Stimulated activated CD4-positive, alpha-beta T cell treated with anti-CD3 and anti-CD28 coated beads, Interleukin-4, amount 100 ng/mL, for 1 hour (primary cell): ENCODE measurements at regions not wholly inside any gene's neighbourhood (a gene's known extent, or its start where the extent isn't known, plus 50 kb on each side); places are given as distances from the start of the nearest gene placed in this dataset.

Source experiments
- DNase-seq: peaks from one replicate; pipeline ENCODE4 v3.0.0-alpha.2; 2020

GRCh38 chr3:95036526-95037021 is 973.7 kb downstream of the NSUN3 start:
- DNase-seq = no peak

GRCh38 chr3:95037097-95037496 is 974.2 kb downstream of the NSUN3 start:
- DNase-seq = no peak

- DNase-seq = no peak
These were observed 975.1 kb downstream of the NSUN3 start for GRCh38 chr3:95037927-95038326.

- no peak for DNase-seq
These were observed 981.2 kb downstream of the NSUN3 start for GRCh38 chr3:95044101-95044500.

GRCh38 chr3:95048564-95048963 is 985.7 kb downstream of the NSUN3 start:
- no peak for DNase-seq

- DNase-seq = no peak
These were observed 987.0 kb downstream of the NSUN3 start for GRCh38 chr3:95049841-95050240.

GRCh38 chr3:95055288-95055687 is 992.4 kb downstream of the NSUN3 start:
- DNase-seq = no peak

GRCh38 chr3:95082191-95082590 is 1019.3 kb downstream of the NSUN3 start:
- DNase-seq = no peak

GRCh38 chr3:95084738-95085137 is 1021.9 kb downstream of the NSUN3 start:
- DNase-seq = no peak

- DNase-seq = no peak
These were observed 1025.6 kb downstream of the NSUN3 start for GRCh38 chr3:95088464-95088863.

- DNase-seq = no peak
These were observed 1034.6 kb downstream of the NSUN3 start for GRCh38 chr3:95097493-95097892.

- no peak for DNase-seq
These were observed 1058.1 kb downstream of the NSUN3 start for GRCh38 chr3:95120921-95121320.

GRCh38 chr3:95123104-95123503 is 1060.2 kb downstream of the NSUN3 start:
- no peak for DNase-seq

GRCh38 chr3:95134693-95135413 is 1072.0 kb downstream of the NSUN3 start:
- no peak for DNase-seq

GRCh38 chr3:95148107-95148506 is 1085.2 kb downstream of the NSUN3 start:
- no peak for DNase-seq

GRCh38 chr3:95151590-95151989 is 1088.7 kb downstream of the NSUN3 start:
- DNase-seq = no peak

- no peak for DNase-seq
These were observed 1091.9 kb downstream of the NSUN3 start for GRCh38 chr3:95154766-95155165.

GRCh38 chr3:95162794-95163193 is 1099.9 kb downstream of the NSUN3 start:
- DNase-seq = no peak

GRCh38 chr3:95167748-95168147 is 1104.9 kb downstream of the NSUN3 start:
- no peak for DNase-seq

- no peak for DNase-seq
These were observed 1105.7 kb downstream of the NSUN3 start for GRCh38 chr3:95168526-95168925.

- DNase-seq = no peak
These were observed 1109.5 kb downstream of the NSUN3 start for GRCh38 chr3:95172164-95172943.

GRCh38 chr3:95177096-95177495 is 1114.2 kb downstream of the NSUN3 start:
- no peak for DNase-seq

GRCh38 chr3:95184038-95184437 is 1121.2 kb downstream of the NSUN3 start:
- no peak for DNase-seq

- no peak for DNase-seq
These were observed 1126.5 kb downstream of the NSUN3 start for GRCh38 chr3:95189348-95189747.
